ENCODE measurements at regions not wholly inside any gene's neighbourhood (a gene's known extent, or its start where the extent isn't known, plus 50 kb on each side); places are given as distances from the start of the nearest gene placed in this dataset.

DNA sequence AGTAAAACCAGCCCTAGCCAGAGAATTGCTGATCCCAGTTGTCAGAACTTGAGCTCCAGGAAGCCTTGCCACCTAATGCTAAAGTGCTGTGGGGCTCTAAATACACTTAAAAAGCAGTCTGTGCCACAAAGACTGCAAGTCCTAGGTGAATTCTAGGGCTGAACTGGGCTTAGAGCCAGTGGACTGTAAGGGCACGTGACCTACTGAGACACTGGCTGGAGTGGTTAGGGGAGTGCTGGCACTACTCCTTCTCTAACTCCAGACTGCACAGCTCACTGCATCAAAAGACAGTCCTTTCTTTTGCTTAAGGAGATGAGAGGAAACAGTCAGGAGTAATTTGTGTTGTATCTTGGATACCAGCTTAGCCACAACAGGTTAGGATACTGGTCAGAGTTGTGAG lies 1240.2 kb downstream of the FAM133A start:
- TF ChIP-seq CTCF (IDR thresholded peaks at IDR 0.05), result no peak
- TF ChIP-seq EZH2 (IDR thresholded peaks at IDR 0.05), result no peak

All from neural progenitor cell (in vitro differentiated cells).